ENCODE measurements at regions not wholly inside any gene's neighbourhood (a gene's known extent, or its start where the extent isn't known, plus 50 kb on each side); places are given as distances from the start of the nearest gene placed in this dataset.

- TF ChIP-seq CTCF (IDR thresholded peaks at IDR 0.05), result no peak
- TF ChIP-seq EP300 (IDR thresholded peaks at IDR 0.05), result no peak
Observed at GRCh38 chr15:87589134-87589533, 667.4 kb downstream of the NTRK3 start.
